Caco-2 (cell line): ENCODE measurements at regions not wholly inside any gene's neighbourhood (a gene's known extent, or its start where the extent isn't known, plus 50 kb on each side); places are given as distances from the start of the nearest gene placed in this dataset.

ENCODE experiments used
- BruUV-seq: library from RNA; stranded (reverse); fragments of 400-500 nt; replicated peaks from 2 replicates; lab custom pipeline; 2021; lab: Mats Ljungman, UMichigan
- CTCF ChIA-PET: fragments of 300-600 bp; sonication (Branson Sonifier 250); formaldehyde crosslinking; loops from one replicate; lab custom pipeline; 2022; ENCODE audit warnings: antibody characterized with exemption; lab: Charles Lee
- POLR2A ChIA-PET: fragments of 300-600 bp; sonication (Branson Sonifier 250); formaldehyde crosslinking; loops from one replicate; lab custom pipeline; 2022; ENCODE audit warnings: antibody characterized with exemption; lab: Charles Lee
- DNase-seq, 2 experiments: peaks; one replicate each; pipeline versions ENCODE4 v3.0.0 to v3.0.0-alpha.2; 2020 to 2022
- H3K27me3 ChIP-seq: replicated peaks from 2 replicates; pipeline ENCODE4 v1.6.0; 2011; ENCODE audit warnings: low read length; ENCODE audit not compliant: control insufficient read depth, insufficient read depth
- H3K36me3 ChIP-seq: 2 replicates; pipeline ENCODE4 v1.5.1; 2011; ENCODE audit warnings: low read length; ENCODE audit not compliant: control insufficient read depth, insufficient read depth
- H3K4me1 ChIP-seq: fragments of 250-450 bp; sonication (Bioruptor Pico); 2 replicates; pipeline ENCODE4 v1.5.1; 2020; ENCODE audit warnings: mild to moderate bottlenecking
- H3K4me3 ChIP-seq: 2 replicates; pipeline ENCODE4 v1.5.1; 2011; ENCODE audit warnings: low read depth, mild to moderate bottlenecking, control low read depth, low read length
- H3K9me3 ChIP-seq: fragments of 250-450 bp; sonication (Bioruptor Pico); 2 replicates; pipeline ENCODE4 v1.5.1; 2020; ENCODE audit warnings: mild to moderate bottlenecking, moderate library complexity
- H3K27ac Mint-ChIP-seq: one replicate; pipeline ENCODE4 v1.8.0; 2022; ENCODE audit warnings: mixed read lengths; ENCODE audit not compliant: unreplicated experiment
- H3K27me3 Mint-ChIP-seq: one replicate; pipeline ENCODE4 v1.8.0; 2022; ENCODE audit warnings: mixed read lengths; ENCODE audit not compliant: insufficient read depth, unreplicated experiment
- H3K36me3 Mint-ChIP-seq: one replicate; pipeline ENCODE4 v1.8.0; 2022; ENCODE audit warnings: mild to moderate bottlenecking, mixed read lengths; ENCODE audit not compliant: insufficient read depth, unreplicated experiment
- H3K4me1 Mint-ChIP-seq: one replicate; pipeline ENCODE4 v1.8.0; 2022; ENCODE audit warnings: low read depth, mixed read lengths; ENCODE audit not compliant: unreplicated experiment
- H3K4me3 Mint-ChIP-seq: one replicate; pipeline ENCODE4 v1.8.0; 2022; ENCODE audit warnings: mild to moderate bottlenecking, moderate library complexity, mixed read lengths; ENCODE audit not compliant: unreplicated experiment
- H3K9me3 Mint-ChIP-seq: one replicate; pipeline ENCODE4 v1.8.0; 2022; ENCODE audit warnings: mixed read lengths; ENCODE audit not compliant: unreplicated experiment
- intact Hi-C: fragments of 100-400 bp; cut with micrococcal nuclease; formaldehyde crosslinking; loops from one replicate; pipeline ENCODE4 v1.10.0; 2022; ENCODE audit not compliant: unreplicated experiment
- TF ChIP-seq, protein P1 (sequence below), 2 experiments: fragments of 200-600 bp in 1 of 2; IDR thresholded peaks; 1 replicate in 1 of 2; 2 replicates in 1 of 2; pipeline versions ENCODE4 v1.5.1 to v1.8.0; 2011 to 2022; ENCODE audit warnings: antibody characterized with exemption in 1 of 2, control low read depth in 1 of 2, inconsistent platforms in 1 of 2, low read depth in 1 of 2, low read length in 1 of 2, mild to moderate bottlenecking in 1 of 2, moderate library complexity in 1 of 2; ENCODE audit not compliant: insufficient read depth in 1 of 2, severe bottlenecking in 1 of 2, unreplicated experiment in 1 of 2

DNA sequence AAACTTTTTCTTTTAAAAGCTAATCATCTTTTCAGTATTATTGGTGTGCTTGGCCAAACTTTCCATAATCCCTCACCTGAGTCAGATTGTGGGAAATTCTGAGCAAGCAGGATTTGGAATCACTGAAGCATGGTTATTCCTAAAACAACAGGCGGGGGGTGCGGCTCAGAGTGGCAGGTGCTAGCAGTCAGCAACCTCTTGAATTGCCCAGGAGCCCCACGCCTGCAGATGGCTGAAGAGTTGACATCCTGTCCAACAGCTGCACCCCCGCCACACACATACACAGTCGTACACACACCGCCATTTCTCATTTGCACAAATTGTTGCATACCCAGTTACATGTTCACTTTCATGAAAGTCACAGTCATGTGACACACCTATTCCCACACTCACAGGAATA, 96.6 kb downstream of the LHX2 start:
- intact Hi-C loops: no loop called here
- no peaks in the 10 kb centered on the region for H3K36me3 ChIP-seq
- no peak overlapping the region for H3K4me3 Mint-ChIP-seq
- TF ChIP-seq, protein P1, sequence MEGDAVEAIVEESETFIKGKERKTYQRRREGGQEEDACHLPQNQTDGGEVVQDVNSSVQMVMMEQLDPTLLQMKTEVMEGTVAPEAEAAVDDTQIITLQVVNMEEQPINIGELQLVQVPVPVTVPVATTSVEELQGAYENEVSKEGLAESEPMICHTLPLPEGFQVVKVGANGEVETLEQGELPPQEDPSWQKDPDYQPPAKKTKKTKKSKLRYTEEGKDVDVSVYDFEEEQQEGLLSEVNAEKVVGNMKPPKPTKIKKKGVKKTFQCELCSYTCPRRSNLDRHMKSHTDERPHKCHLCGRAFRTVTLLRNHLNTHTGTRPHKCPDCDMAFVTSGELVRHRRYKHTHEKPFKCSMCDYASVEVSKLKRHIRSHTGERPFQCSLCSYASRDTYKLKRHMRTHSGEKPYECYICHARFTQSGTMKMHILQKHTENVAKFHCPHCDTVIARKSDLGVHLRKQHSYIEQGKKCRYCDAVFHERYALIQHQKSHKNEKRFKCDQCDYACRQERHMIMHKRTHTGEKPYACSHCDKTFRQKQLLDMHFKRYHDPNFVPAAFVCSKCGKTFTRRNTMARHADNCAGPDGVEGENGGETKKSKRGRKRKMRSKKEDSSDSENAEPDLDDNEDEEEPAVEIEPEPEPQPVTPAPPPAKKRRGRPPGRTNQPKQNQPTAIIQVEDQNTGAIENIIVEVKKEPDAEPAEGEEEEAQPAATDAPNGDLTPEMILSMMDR (IDR thresholded peaks at IDR 0.05; ENCODE audit: insufficient read depth in 1 of 2, low read depth in 1 of 2, low read length in 1 of 2, severe bottlenecking in 1 of 2, unreplicated experiment in 1 of 2): no peak
- ChIA-PET POLR2A (no interaction called here), CTCF (no interaction called here)
- BruUV-seq: no TSS peak
- no peaks in the 10 kb centered on the region for H3K36me3 Mint-ChIP-seq
- peaks cover 13% of the 10 kb centered on the region for H3K27me3 Mint-ChIP-seq
- H3K27ac Mint-ChIP-seq: no peak overlapping the region
- H3K4me1 Mint-ChIP-seq: no peaks in the 10 kb centered on the region
- no peak overlapping the region for H3K4me3 ChIP-seq
- DNase-seq: no peak
- H3K4me1 ChIP-seq: no peaks in the 10 kb centered on the region
- H3K27me3 ChIP-seq: no peaks in the 10 kb centered on the region
- no peaks in the 10 kb centered on the region for H3K9me3 ChIP-seq
- no peaks in the 10 kb centered on the region for H3K9me3 Mint-ChIP-seq

DNA sequence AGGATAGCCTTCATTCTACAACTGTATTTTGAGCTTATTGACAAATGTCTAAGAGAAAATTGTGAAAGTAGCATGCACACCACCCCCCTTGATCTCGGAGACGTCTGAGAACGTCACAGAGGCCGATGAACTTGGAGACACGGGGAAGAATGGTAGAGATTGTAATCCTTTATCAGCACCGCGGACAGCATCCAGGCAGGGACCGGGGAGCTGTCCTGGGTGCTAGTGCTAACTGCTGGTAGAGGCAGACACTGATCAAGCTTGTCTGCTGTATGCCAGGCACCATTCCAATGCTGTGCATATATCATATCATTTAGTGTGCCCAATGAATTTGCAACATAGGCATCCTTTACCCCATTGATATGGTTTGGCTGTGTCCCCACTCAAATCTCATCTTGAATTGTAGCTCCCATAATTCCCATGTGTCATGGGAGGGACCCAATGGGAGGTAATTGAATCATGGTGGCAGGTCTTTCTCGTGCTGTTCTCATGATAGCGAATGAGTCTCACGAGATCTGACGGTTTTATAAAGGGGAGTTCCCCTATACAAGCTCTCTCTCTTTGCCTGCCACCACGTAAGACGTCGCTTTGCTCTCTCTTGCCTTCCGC, 98.8 kb downstream of the LHX2 start:
- ChIA-PET POLR2A (no interaction called here), CTCF (no interaction called here)
- BruUV-seq: no TSS peak
- Histone ChIP-seq H3K4me3 (no peak overlapping the region), H3K4me1 (no peaks in the 10 kb centered on the region), H3K36me3 (no peaks in the 10 kb centered on the region), H3K27me3 (no peaks in the 10 kb centered on the region), H3K9me3 (no peaks in the 10 kb centered on the region)
- DNase-seq: peak; percentile 66 to 83
- no peaks in the 10 kb centered on the region for H3K9me3 Mint-ChIP-seq
- H3K27me3 Mint-ChIP-seq: peaks cover 13% of the 10 kb centered on the region
- H3K27ac Mint-ChIP-seq: no peak overlapping the region
- H3K4me3 Mint-ChIP-seq: no peak overlapping the region
- intact Hi-C loops: loop anchor here (5.0 kb wide), 1 partner anchor 568 kb away; no protein-coding TSS in a partner anchor
- TF ChIP-seq, protein P1 (IDR thresholded peaks at IDR 0.05; ENCODE audit: insufficient read depth in 1 of 2, low read depth in 1 of 2, low read length in 1 of 2, severe bottlenecking in 1 of 2, unreplicated experiment in 1 of 2): no peak
- H3K4me1 Mint-ChIP-seq: no peaks in the 10 kb centered on the region
- H3K36me3 Mint-ChIP-seq: no peaks in the 10 kb centered on the region

DNA sequence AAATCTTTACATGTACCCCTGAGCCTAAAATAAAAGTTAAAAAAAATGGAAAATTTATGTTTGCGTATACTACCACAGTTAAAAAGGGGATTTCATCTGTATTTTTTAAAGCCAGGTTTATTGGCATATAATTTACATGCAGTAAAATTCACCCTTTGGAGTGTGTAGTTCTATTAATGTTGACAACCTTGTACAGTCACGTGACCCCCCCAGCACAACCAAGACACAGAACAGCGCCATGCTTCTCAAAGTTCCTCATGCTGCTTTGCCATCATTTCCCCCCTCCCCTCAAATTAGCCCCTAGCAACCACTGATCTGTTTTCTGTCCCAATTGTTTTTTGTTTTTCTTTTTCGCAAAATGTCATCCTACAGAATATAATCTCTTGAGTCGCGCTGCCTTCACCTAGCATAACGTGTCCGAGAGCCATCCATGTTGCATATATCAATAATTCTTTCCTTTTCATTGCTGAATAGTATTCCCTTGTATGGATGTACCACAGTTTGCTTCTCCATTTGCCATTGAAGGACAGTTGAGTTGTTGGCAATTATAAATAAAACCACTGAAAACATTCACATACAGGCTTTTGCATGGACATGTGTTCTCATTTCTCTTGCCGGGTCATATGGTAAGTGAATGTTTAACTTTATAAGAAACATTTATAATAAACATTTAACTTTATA, 105.3 kb downstream of the LHX2 start:
- no peak overlapping the region for H3K27ac Mint-ChIP-seq
- no peaks in the 10 kb centered on the region for H3K9me3 Mint-ChIP-seq
- POLR2A ChIA-PET: no interaction called here
- Histone ChIP-seq H3K9me3 (peaks cover 5% of the 10 kb centered on the region; the same call in 1 of the 2 replicates), H3K27me3 (no peaks in the 10 kb centered on the region), H3K36me3 (no peaks in the 10 kb centered on the region), H3K4me3 (no peak overlapping the region), H3K4me1 (no peaks in the 10 kb centered on the region)
- TF ChIP-seq, protein P1 (IDR thresholded peaks at IDR 0.05; ENCODE audit: insufficient read depth in 1 of 2, low read depth in 1 of 2, low read length in 1 of 2, severe bottlenecking in 1 of 2, unreplicated experiment in 1 of 2): no peak
- H3K4me1 Mint-ChIP-seq: no peaks in the 10 kb centered on the region
- no peaks in the 10 kb centered on the region for H3K36me3 Mint-ChIP-seq
- no TSS peak for BruUV-seq
- H3K4me3 Mint-ChIP-seq: no peak overlapping the region
- peaks cover 3% of the 10 kb centered on the region for H3K27me3 Mint-ChIP-seq
- no peak for DNase-seq
- intact Hi-C loops: no loop called here
- CTCF ChIA-PET: interaction anchor here (0.6 to 1.5 kb wide), 2 partner anchors 10 kb away, joined by 3 read pairs; no protein-coding TSS in a partner anchor
